GM12878 (cell line): ENCODE measurements at regions not wholly inside any gene's neighbourhood (a gene's known extent, or its start where the extent isn't known, plus 50 kb on each side); places are given as distances from the start of the nearest gene placed in this dataset.
A peak's percentile ranks its signal among the peaks of the same experiment; 100 is the strongest.

Experiments used
- BHLHE40 ChIP-seq, 2 experiments: fragments of 450-650 bp in 1 of 2; IDR thresholded peaks; 2 replicates each; pipeline ENCODE4 v1.6.1; 2011 to 2017; ENCODE audit warnings: low read depth in 2 of 2, borderline replicate concordance in 1 of 2, improper control_type of control experiment in 1 of 2, low read length in 1 of 2, mild to moderate bottlenecking in 1 of 2
- CBX5 ChIP-seq: sonication (generic); IDR thresholded peaks from 2 replicates; pipeline ENCODE4 v1.6.1; 2016; ENCODE audit warnings: low read depth, moderate library complexity, mild to moderate bottlenecking, inconsistent platforms
- HDAC2 ChIP-seq: fragments of 200-600 bp; sonication (generic); IDR thresholded peaks from 2 replicates; pipeline ENCODE4 v1.6.1; 2017
- NFYA ChIP-seq: IDR thresholded peaks from 2 replicates; pipeline ENCODE4 v1.6.1; 2011; ENCODE audit warnings: low read depth, mild to moderate bottlenecking, low read length, improper control_type of control experiment, borderline replicate concordance
- PAX8 ChIP-seq: fragments of 450-650 bp; IDR thresholded peaks from 2 replicates; pipeline ENCODE4 v1.6.1; 2017; ENCODE audit warnings: mild to moderate bottlenecking, moderate library complexity
- RFX5 ChIP-seq: IDR thresholded peaks from 2 replicates; pipeline ENCODE4 v1.6.1; 2011; ENCODE audit warnings: low read depth, low read length, improper control_type of control experiment
- SREBF1 ChIP-seq: IDR thresholded peaks from 2 replicates; pipeline ENCODE4 v1.6.1; 2012; ENCODE audit warnings: mild to moderate bottlenecking, low read length
- YY1 ChIP-seq: IDR thresholded peaks from 2 replicates; pipeline ENCODE4 v1.6.1; 2011; ENCODE audit warnings: low read depth, mild to moderate bottlenecking, low read length
- ZNF207 ChIP-seq: fragments of 450-650 bp; IDR thresholded peaks from 2 replicates; pipeline ENCODE4 v1.6.1; 2014; ENCODE audit warnings: antibody characterized with exemption, mild to moderate bottlenecking, borderline replicate concordance
- ZNF274 ChIP-seq: IDR thresholded peaks from one replicate; pipeline ENCODE4 v1.8.0; 2011; ENCODE audit not compliant: insufficient read length, insufficient read depth
- TF ChIP-seq, protein P1 (sequence below): IDR thresholded peaks from 2 replicates; pipeline ENCODE4 v1.6.1; 2011; ENCODE audit warnings: low read depth, mild to moderate bottlenecking, low read length, moderate library complexity, borderline replicate concordance; ENCODE audit errors: extremely low read depth
- TF ChIP-seq, protein P2 (sequence below): IDR thresholded peaks from 2 replicates; pipeline ENCODE4 v1.6.1; 2011; ENCODE audit warnings: borderline replicate concordance, low read depth, mild to moderate bottlenecking, moderate library complexity, mixed read lengths, low read length; ENCODE audit not compliant: insufficient read depth; ENCODE audit errors: extremely low read length
- TF ChIP-seq, protein P3 (sequence below): IDR thresholded peaks from 2 replicates; pipeline ENCODE4 v1.6.1; 2012; ENCODE audit warnings: mild to moderate bottlenecking, low read depth, low read length
- TF ChIP-seq, protein P4 (sequence below): fragments of 450-650 bp; IDR thresholded peaks from 2 replicates; pipeline ENCODE4 v1.6.1; 2018; ENCODE audit warnings: borderline replicate concordance, mild to moderate bottlenecking; ENCODE audit not compliant: partially characterized antibody
- TF ChIP-seq, protein P5 (sequence below): fragments of 450-650 bp; IDR thresholded peaks from 2 replicates; pipeline ENCODE4 v1.6.1; 2017; ENCODE audit warnings: mild to moderate bottlenecking, moderate library complexity
- TF ChIP-seq, protein P6 (sequence below): fragments of 450-650 bp; IDR thresholded peaks from 2 replicates; pipeline ENCODE4 v1.6.1; 2017; ENCODE audit warnings: mild to moderate bottlenecking

DNA sequence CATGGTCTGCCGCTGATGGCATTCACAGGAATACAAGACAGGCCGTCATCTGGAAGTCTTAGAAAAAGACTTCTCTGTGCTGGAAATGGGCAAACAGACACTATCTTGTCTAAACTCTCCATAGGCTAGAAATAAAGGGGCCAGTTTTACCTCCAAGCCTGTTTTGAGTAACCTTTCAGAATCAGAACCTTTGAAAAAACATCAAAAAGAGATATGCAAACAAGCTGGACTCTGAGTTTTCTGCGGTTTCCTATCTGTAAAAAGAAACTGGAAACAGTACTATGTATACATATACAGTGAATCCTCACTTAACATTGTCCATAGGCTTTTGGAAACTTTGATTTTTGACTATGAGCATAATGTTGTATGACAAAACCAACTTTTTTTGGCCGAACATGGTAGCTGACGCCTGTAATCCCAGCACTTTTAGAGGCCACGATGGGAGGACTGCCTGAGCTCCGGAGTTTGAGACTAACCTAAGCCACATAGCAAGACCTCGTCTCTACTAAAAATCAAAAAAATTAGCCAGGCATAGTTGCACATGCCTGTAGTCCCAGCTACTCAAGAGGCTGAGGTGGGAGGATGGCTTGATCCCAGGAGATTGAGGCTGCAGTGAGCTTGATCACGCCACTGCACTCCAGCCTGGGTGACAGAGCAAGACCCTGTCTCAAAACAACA, 92.9 kb upstream of the MAX start (continued):
- TF ChIP-seq BHLHE40 (IDR thresholded peaks at IDR 0.05; ENCODE audit: borderline replicate concordance in 1 of 2, low read depth in 2 of 2, low read length in 1 of 2) (peak in 1 of 2 experiments; percentile 45; a peak in 1 of 4 replicates), HDAC2 (no peak), PAX8 (no peak), CBX5 (peak; percentile 51; the same call in 1 of the 2 replicates), NFYA (no peak), YY1 (0 out of 2 replicates have a peak, but pooled peaks have one; percentile 13), ZNF274 (no peak), RFX5 (no peak), ZNF207 (no peak), SREBF1 (no peak)
- TF ChIP-seq, protein P1, sequence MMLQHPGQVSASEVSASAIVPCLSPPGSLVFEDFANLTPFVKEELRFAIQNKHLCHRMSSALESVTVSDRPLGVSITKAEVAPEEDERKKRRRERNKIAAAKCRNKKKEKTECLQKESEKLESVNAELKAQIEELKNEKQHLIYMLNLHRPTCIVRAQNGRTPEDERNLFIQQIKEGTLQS: no peak
- TF ChIP-seq, protein P2, sequence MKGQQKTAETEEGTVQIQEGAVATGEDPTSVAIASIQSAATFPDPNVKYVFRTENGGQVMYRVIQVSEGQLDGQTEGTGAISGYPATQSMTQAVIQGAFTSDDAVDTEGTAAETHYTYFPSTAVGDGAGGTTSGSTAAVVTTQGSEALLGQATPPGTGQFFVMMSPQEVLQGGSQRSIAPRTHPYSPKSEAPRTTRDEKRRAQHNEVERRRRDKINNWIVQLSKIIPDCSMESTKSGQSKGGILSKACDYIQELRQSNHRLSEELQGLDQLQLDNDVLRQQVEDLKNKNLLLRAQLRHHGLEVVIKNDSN: no peak
- TF ChIP-seq, protein P3, sequence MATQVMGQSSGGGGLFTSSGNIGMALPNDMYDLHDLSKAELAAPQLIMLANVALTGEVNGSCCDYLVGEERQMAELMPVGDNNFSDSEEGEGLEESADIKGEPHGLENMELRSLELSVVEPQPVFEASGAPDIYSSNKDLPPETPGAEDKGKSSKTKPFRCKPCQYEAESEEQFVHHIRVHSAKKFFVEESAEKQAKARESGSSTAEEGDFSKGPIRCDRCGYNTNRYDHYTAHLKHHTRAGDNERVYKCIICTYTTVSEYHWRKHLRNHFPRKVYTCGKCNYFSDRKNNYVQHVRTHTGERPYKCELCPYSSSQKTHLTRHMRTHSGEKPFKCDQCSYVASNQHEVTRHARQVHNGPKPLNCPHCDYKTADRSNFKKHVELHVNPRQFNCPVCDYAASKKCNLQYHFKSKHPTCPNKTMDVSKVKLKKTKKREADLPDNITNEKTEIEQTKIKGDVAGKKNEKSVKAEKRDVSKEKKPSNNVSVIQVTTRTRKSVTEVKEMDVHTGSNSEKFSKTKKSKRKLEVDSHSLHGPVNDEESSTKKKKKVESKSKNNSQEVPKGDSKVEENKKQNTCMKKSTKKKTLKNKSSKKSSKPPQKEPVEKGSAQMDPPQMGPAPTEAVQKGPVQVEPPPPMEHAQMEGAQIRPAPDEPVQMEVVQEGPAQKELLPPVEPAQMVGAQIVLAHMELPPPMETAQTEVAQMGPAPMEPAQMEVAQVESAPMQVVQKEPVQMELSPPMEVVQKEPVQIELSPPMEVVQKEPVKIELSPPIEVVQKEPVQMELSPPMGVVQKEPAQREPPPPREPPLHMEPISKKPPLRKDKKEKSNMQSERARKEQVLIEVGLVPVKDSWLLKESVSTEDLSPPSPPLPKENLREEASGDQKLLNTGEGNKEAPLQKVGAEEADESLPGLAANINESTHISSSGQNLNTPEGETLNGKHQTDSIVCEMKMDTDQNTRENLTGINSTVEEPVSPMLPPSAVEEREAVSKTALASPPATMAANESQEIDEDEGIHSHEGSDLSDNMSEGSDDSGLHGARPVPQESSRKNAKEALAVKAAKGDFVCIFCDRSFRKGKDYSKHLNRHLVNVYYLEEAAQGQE: no peak
- TF ChIP-seq, protein P4, sequence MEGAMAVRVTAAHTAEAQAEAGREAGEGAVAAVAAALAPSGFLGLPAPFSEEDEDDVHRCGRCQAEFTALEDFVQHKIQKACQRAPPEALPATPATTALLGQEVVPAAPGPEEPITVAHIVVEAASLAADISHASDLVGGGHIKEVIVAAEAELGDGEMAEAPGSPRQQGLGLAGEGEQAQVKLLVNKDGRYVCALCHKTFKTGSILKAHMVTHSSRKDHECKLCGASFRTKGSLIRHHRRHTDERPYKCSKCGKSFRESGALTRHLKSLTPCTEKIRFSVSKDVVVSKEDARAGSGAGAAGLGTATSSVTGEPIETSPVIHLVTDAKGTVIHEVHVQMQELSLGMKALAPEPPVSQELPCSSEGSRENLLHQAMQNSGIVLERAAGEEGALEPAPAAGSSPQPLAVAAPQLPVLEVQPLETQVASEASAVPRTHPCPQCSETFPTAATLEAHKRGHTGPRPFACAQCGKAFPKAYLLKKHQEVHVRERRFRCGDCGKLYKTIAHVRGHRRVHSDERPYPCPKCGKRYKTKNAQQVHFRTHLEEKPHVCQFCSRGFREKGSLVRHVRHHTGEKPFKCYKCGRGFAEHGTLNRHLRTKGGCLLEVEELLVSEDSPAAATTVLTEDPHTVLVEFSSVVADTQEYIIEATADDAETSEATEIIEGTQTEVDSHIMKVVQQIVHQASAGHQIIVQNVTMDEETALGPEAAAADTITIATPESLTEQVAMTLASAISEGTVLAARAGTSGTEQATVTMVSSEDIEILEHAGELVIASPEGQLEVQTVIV: no peak
- TF ChIP-seq, protein P5, sequence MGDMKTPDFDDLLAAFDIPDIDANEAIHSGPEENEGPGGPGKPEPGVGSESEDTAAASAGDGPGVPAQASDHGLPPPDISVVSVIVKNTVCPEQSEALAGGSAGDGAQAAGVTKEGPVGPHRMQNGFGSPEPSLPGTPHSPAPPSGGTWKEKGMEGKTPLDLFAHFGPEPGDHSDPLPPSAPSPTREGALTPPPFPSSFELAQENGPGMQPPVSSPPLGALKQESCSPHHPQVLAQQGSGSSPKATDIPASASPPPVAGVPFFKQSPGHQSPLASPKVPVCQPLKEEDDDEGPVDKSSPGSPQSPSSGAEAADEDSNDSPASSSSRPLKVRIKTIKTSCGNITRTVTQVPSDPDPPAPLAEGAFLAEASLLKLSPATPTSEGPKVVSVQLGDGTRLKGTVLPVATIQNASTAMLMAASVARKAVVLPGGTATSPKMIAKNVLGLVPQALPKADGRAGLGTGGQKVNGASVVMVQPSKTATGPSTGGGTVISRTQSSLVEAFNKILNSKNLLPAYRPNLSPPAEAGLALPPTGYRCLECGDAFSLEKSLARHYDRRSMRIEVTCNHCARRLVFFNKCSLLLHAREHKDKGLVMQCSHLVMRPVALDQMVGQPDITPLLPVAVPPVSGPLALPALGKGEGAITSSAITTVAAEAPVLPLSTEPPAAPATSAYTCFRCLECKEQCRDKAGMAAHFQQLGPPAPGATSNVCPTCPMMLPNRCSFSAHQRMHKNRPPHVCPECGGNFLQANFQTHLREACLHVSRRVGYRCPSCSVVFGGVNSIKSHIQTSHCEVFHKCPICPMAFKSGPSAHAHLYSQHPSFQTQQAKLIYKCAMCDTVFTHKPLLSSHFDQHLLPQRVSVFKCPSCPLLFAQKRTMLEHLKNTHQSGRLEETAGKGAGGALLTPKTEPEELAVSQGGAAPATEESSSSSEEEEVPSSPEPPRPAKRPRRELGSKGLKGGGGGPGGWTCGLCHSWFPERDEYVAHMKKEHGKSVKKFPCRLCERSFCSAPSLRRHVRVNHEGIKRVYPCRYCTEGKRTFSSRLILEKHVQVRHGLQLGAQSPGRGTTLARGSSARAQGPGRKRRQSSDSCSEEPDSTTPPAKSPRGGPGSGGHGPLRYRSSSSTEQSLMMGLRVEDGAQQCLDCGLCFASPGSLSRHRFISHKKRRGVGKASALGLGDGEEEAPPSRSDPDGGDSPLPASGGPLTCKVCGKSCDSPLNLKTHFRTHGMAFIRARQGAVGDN: no peak
- TF ChIP-seq, protein P6, sequence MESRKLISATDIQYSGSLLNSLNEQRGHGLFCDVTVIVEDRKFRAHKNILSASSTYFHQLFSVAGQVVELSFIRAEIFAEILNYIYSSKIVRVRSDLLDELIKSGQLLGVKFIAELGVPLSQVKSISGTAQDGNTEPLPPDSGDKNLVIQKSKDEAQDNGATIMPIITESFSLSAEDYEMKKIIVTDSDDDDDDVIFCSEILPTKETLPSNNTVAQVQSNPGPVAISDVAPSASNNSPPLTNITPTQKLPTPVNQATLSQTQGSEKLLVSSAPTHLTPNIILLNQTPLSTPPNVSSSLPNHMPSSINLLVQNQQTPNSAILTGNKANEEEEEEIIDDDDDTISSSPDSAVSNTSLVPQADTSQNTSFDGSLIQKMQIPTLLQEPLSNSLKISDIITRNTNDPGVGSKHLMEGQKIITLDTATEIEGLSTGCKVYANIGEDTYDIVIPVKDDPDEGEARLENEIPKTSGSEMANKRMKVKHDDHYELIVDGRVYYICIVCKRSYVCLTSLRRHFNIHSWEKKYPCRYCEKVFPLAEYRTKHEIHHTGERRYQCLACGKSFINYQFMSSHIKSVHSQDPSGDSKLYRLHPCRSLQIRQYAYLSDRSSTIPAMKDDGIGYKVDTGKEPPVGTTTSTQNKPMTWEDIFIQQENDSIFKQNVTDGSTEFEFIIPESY: no peak
